PC-3 (cell line): ENCODE measurements at regions not wholly inside any gene's neighbourhood (a gene's known extent, or its start where the extent isn't known, plus 50 kb on each side); places are given as distances from the start of the nearest gene placed in this dataset.

Experiments
- ATAC-seq: fragments of 200-7000 bp; cut with Tn5 transposase; 2 replicates; pipeline ENCODE4 v1.9.1; 2020; ENCODE audit warnings: mild to moderate bottlenecking, moderate library complexity
- BruUV-seq: library from RNA; stranded (reverse); fragments of 400-500 nt; replicated peaks from 2 replicates; lab custom pipeline; 2021; lab: Mats Ljungman, UMichigan
- CTCF ChIA-PET: fragments of 300-600 bp; sonication (Branson Sonifier 250); formaldehyde crosslinking; loops from one replicate; lab custom pipeline; 2022; ENCODE audit warnings: antibody characterized with exemption; lab: Charles Lee
- POLR2A ChIA-PET: fragments of 300-600 bp; sonication (Branson Sonifier 250); formaldehyde crosslinking; loops from one replicate; lab custom pipeline; 2022; ENCODE audit warnings: antibody characterized with exemption; ENCODE audit not compliant: unreplicated experiment; lab: Charles Lee
- DNase-seq: peaks from one replicate; pipeline ENCODE4 v3.0.0-alpha.2; 2015
- H2AFZ ChIP-seq: fragments of 300-600 bp; sonication (generic); 2 replicates; pipeline ENCODE4 v1.6.0; 2016; ENCODE audit warnings: antibody characterized with exemption, low read length
- H3F3A ChIP-seq: fragments of 300-600 bp; sonication (generic); one replicate; pipeline ENCODE4 v1.6.0; 2017; ENCODE audit warnings: antibody characterized with exemption, low read length, control low read depth, mild to moderate bottlenecking; ENCODE audit not compliant: unreplicated experiment
- H3K27ac ChIP-seq: fragments of 300-600 bp; sonication (generic); 2 replicates; pipeline ENCODE4 v1.5.1; 2016; ENCODE audit warnings: mild to moderate bottlenecking, low read length
- H3K27me3 ChIP-seq: fragments of 300-600 bp; sonication (generic); 2 replicates; pipeline ENCODE4 v1.6.1; 2016; ENCODE audit warnings: low read length, mixed read lengths
- H3K36me3 ChIP-seq: fragments of 300-600 bp; sonication (generic); 2 replicates; pipeline ENCODE4 v1.6.1; 2016; ENCODE audit warnings: low read depth, mixed run types, low read length, mixed read lengths
- H3K4me1 ChIP-seq: fragments of 300-600 bp; sonication (generic); 2 replicates; pipeline ENCODE4 v1.5.1; 2016; ENCODE audit warnings: low read length; ENCODE audit not compliant: insufficient read depth
- H3K4me2 ChIP-seq: fragments of 300-600 bp; sonication (generic); 2 replicates; pipeline ENCODE4 v1.6.0; 2016; ENCODE audit warnings: low read length
- H3K4me3 ChIP-seq: fragments of 300-600 bp; sonication (generic); 2 replicates; pipeline ENCODE4 v1.5.1; 2016; ENCODE audit warnings: mild to moderate bottlenecking, low read length, mixed read lengths
- H3K79me2 ChIP-seq: fragments of 300-600 bp; sonication (generic); 2 replicates; pipeline ENCODE4 v1.6.1; 2017; ENCODE audit warnings: low read length, mixed read lengths
- H3K9ac ChIP-seq: fragments of 300-600 bp; sonication (generic); 2 replicates; pipeline ENCODE4 v1.6.0; 2016; ENCODE audit warnings: mild to moderate bottlenecking, low read length
- H3K9me2 ChIP-seq: fragments of 300-600 bp; sonication (generic); replicated peaks from 2 replicates; pipeline ENCODE4 v1.6.1; 2016; ENCODE audit warnings: mixed run types, low read length, mixed read lengths
- H3K9me3 ChIP-seq: fragments of 300-600 bp; sonication (generic); 2 replicates; pipeline ENCODE4 v1.6.1; 2016; ENCODE audit warnings: low read length, mixed read lengths
- H4K20me1 ChIP-seq: fragments of 300-600 bp; sonication (generic); 2 replicates; pipeline ENCODE4 v1.6.1; 2016; ENCODE audit warnings: low read length, mixed read lengths
- CTCF ChIP-seq: fragments of 300-600 bp; sonication (generic); conservative IDR thresholded peaks from 2 replicates; pipeline ENCODE4 v1.5.1; 2017; ENCODE audit warnings: antibody characterized with exemption, low read depth, mild to moderate bottlenecking, low read length
- EZH2 ChIP-seq: fragments of 300-600 bp; sonication (generic); IDR thresholded peaks from one replicate; pipeline ENCODE4 v1.6.1; 2017; ENCODE audit warnings: antibody characterized with exemption, mild to moderate bottlenecking, low read length; ENCODE audit not compliant: unreplicated experiment
- EZH2phosphoT487 ChIP-seq: fragments of 300-600 bp; sonication (generic); IDR thresholded peaks from 2 replicates; pipeline ENCODE4 v1.6.1; 2018; ENCODE audit warnings: mild to moderate bottlenecking, antibody characterized with exemption, low read length, borderline replicate concordance
- intact Hi-C: fragments of 100-400 bp; cut with micrococcal nuclease; formaldehyde crosslinking; loops from 2 replicates; pipeline ENCODE4 v1.9.0; 2023

GRCh38 chr2:238973038-238973739, 125.3 kb downstream of the TWIST2 start:
- H3K4me3 ChIP-seq = peak overlapping the region; percentile 12; the same call in 1 of the 2 replicates
- BruUV-seq = no TSS peak
- peak overlapping the region; percentile 87 for H3K27ac ChIP-seq
- ChIA-PET POLR2A (interaction anchor here (1.0 kb wide), 1 partner anchor 24 kb away, joined by 3 read pairs; no protein-coding TSS in a partner anchor), CTCF (interaction anchor here (1.8 kb wide), 1 partner anchor 25 kb away, joined by 6 read pairs; no protein-coding TSS in a partner anchor)
- no peaks in the 10 kb centered on the region for H3K79me2 ChIP-seq
- H3K9me2 ChIP-seq = no peaks in the 10 kb centered on the region
- no peak for TF ChIP-seq EZH2
- TF ChIP-seq EZH2phosphoT487 = no peak
- TF ChIP-seq CTCF = no peak
- no peaks in the 10 kb centered on the region for H4K20me1 ChIP-seq
- H3K9me3 ChIP-seq = no peaks in the 10 kb centered on the region
- H2AFZ ChIP-seq = no peak overlapping the region
- intact Hi-C loops = loop anchor here (1.0 to 10.0 kb wide), 3 partner anchors 25 to 248 kb away; no protein-coding TSS in a partner anchor
- H3K4me1 ChIP-seq = peaks cover 24% of the 10 kb centered on the region
- no peaks in the 10 kb centered on the region for H3K27me3 ChIP-seq
- H3K9ac ChIP-seq = no peak overlapping the region
- H3F3A ChIP-seq = no peaks in the 10 kb centered on the region
- no peaks in the 10 kb centered on the region for H3K36me3 ChIP-seq
- H3K4me2 ChIP-seq = peak overlapping the region; percentile 73
- DNase-seq = peak; percentile 62
- peak; percentile 77 for ATAC-seq

GRCh38 chr2:238974081-238974480, 126.2 kb downstream of the TWIST2 start:
- H3K79me2 ChIP-seq = no peaks in the 10 kb centered on the region
- H3K9ac ChIP-seq = peak overlapping the region; percentile 43
- ChIA-PET CTCF (interaction anchor here (0.7 to 1.8 kb wide), 3 partner anchors 26 to 33 kb away, joined by 4 to 6 read pairs (median 5); no protein-coding TSS in a partner anchor), POLR2A (interaction anchor here (0.6 to 1.0 kb wide), 2 partner anchors 25 to 132 kb away, joined by 3 to 5 read pairs; no protein-coding TSS in a partner anchor)
- peak overlapping the region; percentile 73 for H3K4me2 ChIP-seq
- no peaks in the 10 kb centered on the region for H3K27me3 ChIP-seq
- no peaks in the 10 kb centered on the region for H3K9me3 ChIP-seq
- H3K27ac ChIP-seq = peak overlapping the region; percentile 87
- intact Hi-C loops = loop anchor here (2.0 to 10.0 kb wide), 3 partner anchors 33 to 249 kb away; no protein-coding TSS in a partner anchor
- no peaks in the 10 kb centered on the region for H3K36me3 ChIP-seq
- no peaks in the 10 kb centered on the region for H3K9me2 ChIP-seq
- BruUV-seq = no TSS peak
- ATAC-seq (peak; percentile 68), DNase-seq (peak; percentile 76)
- H3K4me1 ChIP-seq = peaks cover 24% of the 10 kb centered on the region
- no peak for TF ChIP-seq EZH2
- no peak for TF ChIP-seq EZH2phosphoT487
- no peak for TF ChIP-seq CTCF
- no peaks in the 10 kb centered on the region for H4K20me1 ChIP-seq
- H2AFZ ChIP-seq = no peak overlapping the region
- H3F3A ChIP-seq = no peaks in the 10 kb centered on the region
- peak overlapping the region; percentile 37; the same call in 1 of the 2 replicates for H3K4me3 ChIP-seq
